HG03039 (cell line): ENCODE measurements at regions not wholly inside any gene's neighbourhood (a gene's known extent, or its start where the extent isn't known, plus 50 kb on each side); places are given as distances from the start of the nearest gene placed in this dataset.
A peak's percentile ranks its signal among the peaks of the same experiment; 100 is the strongest.

Experiments
- ATAC-seq: cut with Tn5 transposase; IDR thresholded peaks from one replicate; pipeline ENCODE4 v1.9.1; 2021; ENCODE audit warnings: mild to moderate bottlenecking, moderate library complexity; ENCODE audit not compliant: unreplicated experiment

GRCh38 chr14:39946807-39947206 is 514.6 kb upstream of the FBXO33 start:
- ATAC-seq: no peak

GRCh38 chr14:39939023-39939422 is 506.8 kb upstream of the FBXO33 start:
- no peak for ATAC-seq

- ATAC-seq: peak; percentile 76
These were observed 480.2 kb upstream of the FBXO33 start for GRCh38 chr14:39912192-39913100.

- ATAC-seq: no peak
These were observed 465.4 kb upstream of the FBXO33 start for GRCh38 chr14:39897657-39898056.

- no peak for ATAC-seq
These were observed 457.8 kb upstream of the FBXO33 start for GRCh38 chr14:39890026-39890425.

DNA sequence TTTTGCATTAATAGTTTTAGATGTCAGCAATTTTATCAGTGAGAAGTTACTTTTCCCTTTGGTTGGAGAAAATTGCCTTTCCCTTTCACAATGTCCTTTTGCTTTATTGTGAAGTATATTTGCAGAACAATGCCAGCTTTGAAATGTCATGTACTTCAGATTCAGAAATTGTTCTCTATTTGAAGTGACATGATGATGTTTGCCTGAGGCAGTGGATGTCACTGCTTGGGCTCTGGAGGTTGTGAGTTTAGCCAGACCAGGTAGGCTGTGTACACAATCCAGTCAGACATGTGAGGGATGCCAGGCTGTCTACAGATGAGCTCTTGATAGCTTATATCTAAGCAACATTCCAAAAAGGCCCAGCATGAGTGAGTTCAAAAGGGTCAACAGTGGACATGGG is 451.9 kb upstream of the FBXO33 start:
- ATAC-seq: no peak

GRCh38 chr14:39880965-39881364 is 448.7 kb upstream of the FBXO33 start:
- no peak for ATAC-seq

- no peak for ATAC-seq
These were observed 448.0 kb upstream of the FBXO33 start for GRCh38 chr14:39880106-39880695.

DNA sequence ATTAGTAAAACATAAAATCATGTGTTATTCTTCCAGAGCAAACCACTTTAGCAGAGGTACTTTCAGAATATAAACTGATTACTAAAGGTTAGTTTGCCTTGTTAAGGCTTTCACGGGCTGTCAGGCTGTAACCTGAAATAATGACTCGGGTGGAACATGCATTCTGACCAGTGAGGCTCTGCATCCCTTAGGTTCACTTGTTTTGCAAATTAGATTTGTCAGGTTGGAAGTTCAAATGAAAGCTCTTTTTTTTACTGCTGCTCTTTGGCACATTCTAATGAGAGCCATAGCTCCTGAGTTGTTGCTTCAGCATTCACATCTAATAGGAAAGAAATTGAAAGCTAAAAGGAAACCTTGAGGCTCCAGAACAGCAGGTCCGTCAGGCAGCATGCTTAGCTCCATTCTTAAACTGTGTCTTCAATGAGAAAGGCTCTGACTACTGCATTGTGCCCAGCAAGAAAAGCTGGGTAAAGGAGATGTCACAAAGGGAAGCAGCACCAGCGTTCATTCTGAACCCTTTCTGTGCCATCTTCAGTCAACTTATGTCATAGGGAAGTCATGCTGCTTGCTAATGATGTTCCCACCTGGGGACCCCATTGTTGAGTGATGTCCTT is 445.5 kb upstream of the FBXO33 start:
- no peak for ATAC-seq

GRCh38 chr14:39876916-39877315 is 444.7 kb upstream of the FBXO33 start:
- no peak for ATAC-seq

GRCh38 chr14:39875028-39875427 is 442.8 kb upstream of the FBXO33 start:
- no peak for ATAC-seq

GRCh38 chr14:39873791-39874190 is 441.6 kb upstream of the FBXO33 start:
- no peak for ATAC-seq

- ATAC-seq: no peak
These were observed 436.7 kb upstream of the FBXO33 start for GRCh38 chr14:39868949-39869348.

GRCh38 chr14:39868251-39868650 is 436.0 kb upstream of the FBXO33 start:
- ATAC-seq: no peak

DNA sequence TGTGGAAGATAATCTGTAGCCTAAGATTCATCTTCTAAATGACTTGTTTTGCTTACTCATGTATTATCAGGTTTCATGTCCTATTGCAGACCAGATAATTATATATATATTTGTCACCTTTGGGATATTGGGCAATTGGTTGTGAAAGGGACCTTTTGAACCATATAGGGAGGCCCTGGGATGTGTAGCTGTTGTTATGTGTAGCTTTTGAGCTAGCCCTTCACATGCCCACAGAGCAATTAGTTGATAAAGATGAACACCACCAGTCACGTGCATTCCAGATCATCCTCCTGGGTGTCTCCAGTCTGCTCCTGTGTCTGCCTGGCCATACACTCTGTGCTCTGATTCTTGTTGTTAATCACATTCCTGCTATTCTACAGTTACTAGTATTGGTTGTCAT is 431.2 kb upstream of the FBXO33 start:
- ATAC-seq: no peak

DNA sequence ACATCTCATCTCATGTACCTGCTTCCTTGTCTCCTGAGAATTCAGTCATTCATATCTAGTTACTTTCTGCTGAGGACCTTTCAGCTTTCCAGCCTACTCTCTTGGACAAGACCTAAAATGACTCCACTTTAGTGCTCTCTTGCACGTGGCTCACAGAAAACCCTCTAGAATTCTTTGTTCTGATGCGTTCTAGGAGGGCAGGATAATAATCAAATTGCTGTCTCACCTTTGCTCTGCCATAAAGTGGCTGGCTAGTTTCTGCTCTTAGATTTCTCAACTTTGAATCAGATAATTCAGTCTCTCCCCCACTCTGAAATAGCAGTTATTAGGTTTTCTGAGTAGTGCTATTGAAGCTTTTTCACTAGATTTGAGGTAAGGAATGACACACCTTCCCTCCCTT is 429.5 kb upstream of the FBXO33 start:
- ATAC-seq: no peak

DNA sequence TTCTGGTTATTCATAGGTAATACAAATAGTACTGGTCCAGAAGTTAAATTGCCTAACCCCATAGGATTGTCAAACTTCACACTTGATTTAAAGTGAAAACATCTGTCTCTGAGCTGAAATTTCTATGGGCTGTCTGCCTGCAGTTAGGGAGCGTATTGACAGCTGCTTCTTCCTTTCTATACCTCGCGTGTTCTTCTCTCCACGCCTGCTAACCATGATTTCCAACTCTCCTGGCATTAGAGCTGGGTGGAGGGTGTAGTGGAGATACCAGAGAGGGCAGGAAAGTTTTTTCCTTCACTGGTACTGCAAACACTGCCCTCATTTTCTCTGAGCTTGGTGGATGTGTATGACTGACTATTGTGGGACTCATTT is 429.0 kb upstream of the FBXO33 start:
- no peak for ATAC-seq

DNA sequence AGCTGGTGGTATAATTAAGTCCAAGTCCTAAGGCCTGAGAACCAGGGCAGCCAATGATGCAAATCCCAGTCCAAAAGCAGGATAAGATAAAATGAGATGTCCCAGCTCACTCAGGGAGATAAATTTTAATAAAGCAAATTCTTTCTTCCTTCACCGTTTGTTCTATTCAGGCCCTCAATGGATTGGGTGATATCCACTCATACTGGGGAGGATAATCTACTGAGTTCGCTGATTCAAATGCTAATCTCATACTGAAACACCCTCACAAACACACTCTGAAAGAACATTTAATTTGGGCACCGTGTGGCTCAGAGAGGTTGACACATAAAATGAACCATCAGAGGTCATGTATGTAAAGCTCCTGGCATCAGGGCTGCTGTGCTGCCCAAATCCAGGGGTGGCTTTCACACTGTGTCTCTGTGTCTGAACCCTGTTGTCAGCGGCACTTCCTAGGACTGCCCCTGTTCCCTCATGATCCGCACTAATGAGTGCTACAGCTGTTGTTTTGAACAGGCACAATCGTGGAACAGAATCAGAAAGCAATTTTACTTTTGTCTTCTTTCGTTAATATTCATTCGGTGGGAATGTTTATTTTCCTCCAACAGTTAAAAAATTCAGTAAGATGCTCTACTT is 428.5 kb upstream of the FBXO33 start:
- ATAC-seq: no peak

- no peak for ATAC-seq
These were observed 427.1 kb upstream of the FBXO33 start for GRCh38 chr14:39859314-39859713.

DNA sequence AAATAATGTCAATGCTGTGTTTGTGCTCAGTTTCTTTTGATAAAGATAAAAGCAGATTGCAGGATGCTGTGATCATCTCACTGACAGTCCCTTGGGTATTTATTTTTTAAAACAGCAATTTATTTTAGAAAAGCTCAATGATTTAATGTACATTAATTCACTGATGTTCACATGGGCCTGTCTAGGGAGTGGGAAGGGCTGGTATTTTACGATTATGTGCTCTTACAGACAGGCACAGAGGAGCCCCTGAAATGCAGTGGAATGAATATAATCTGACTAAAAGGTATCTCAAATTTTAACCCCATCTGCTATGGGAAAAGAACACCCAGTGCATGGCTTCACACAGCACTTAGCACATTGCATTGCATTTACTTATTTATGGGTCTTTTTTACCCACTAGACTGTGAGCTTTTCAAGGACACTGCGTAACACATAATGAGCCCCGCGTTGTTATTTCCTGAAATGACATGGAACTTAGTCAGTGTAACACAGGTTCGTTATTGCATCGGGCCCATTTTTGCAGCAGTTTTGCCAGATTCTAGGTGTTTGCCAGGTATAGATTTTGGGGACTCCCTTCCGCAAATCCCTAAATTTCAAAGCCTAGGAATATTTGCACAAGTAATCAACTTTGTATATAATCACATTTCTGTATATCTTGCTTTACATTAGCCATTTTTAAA is 425.3 kb upstream of the FBXO33 start:
- ATAC-seq: no peak

GRCh38 chr14:39853441-39853840 is 421.2 kb upstream of the FBXO33 start:
- ATAC-seq: no peak
